Mucosa of descending colon (tissue), 3 donors: ENCODE measurements at regions not wholly inside any gene's neighbourhood (a gene's known extent, or its start where the extent isn't known, plus 50 kb on each side); places are given as distances from the start of the nearest gene placed in this dataset.
"Not testable (repeated sequence)": the region's sequence is repeated elsewhere in the genome, so short reads cannot be mapped to it uniquely, and the experiment has no call there.

Source experiments
- ATAC-seq: fragments of 200-7000 bp; cut with Tn5 transposase; one replicate; pipeline ENCODE4 v1.9.1; 2020; ENCODE audit warnings: mild to moderate bottlenecking, moderate library complexity
- DNase-seq, 3 donors: peaks; one replicate each; pipeline ENCODE4 v3.0.0-alpha.2; 2020
- H3K36me3 ChIP-seq: fragments of 200-600 bp; one replicate; pipeline ENCODE4 v1.8.0; 2021; ENCODE audit warnings: low read depth, mild to moderate bottlenecking
- H3K4me1 ChIP-seq: fragments of 200-600 bp; one replicate; pipeline ENCODE4 v1.8.0; 2021; ENCODE audit warnings: low read depth, mild to moderate bottlenecking
- H3K4me3 ChIP-seq: fragments of 200-600 bp; one replicate; pipeline ENCODE4 v1.8.0; 2021; ENCODE audit warnings: mild to moderate bottlenecking
- H3K9me3 ChIP-seq: fragments of 200-600 bp; one replicate; pipeline ENCODE4 v1.8.0; 2021; ENCODE audit warnings: mild to moderate bottlenecking
- intact Hi-C, 2 donors: fragments of 100-400 bp; cut with DNase I in 1 of 2; cut with micrococcal nuclease in 1 of 2; formaldehyde crosslinking; loops; one replicate each; pipeline versions ENCODE4 v1.11.0 to v1.11.1; 2022; cut with DNase I, micrococcal nuclease
- donor health status: DM: no; HTN: no; CAD: no; lungs with moderate emphysema.
- donor health status: DM: no; HTN: no; CAD: no.
- donor health status: DM: no; HTN: yes; CAD: no.

DNA sequence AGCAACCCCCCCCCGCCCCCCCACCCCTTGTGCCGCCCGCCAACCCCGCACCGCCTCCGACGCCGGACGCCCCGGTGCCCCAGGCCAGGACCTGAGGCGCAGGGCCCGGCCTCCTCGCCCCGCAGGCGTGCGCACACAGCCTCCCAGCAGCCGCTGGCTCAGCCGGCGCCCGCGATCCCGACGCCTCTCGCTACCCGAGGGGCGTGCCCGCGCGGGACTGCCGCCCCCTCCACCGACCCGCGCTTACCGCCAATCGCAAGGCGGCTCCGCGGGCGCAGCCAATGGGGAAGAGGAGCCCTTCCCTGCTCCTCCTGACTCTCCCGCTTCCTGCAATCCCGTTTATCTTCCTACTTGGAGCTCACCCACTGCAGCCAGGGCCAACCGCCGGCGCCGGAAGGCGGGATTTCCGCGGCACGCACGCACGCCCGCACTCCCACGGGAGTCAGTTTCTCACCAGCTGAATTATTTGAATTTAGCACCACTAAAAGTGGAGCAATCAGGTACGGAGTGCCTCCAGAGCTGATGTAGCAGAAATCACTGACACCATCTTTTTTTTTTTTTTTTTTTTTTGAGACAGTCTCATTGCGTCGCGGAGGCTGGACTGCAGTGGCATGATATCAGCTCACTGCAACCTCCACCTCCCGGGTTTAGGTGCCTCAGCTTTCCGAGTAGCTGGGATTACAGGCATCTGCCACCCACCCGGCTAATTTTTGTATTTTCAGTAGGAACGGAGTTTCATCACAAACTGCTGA is 65.0 kb upstream of the TP53TG3D start:
- H3K4me1 ChIP-seq, H3K4me3 ChIP-seq, H3K9me3 ChIP-seq, ATAC-seq, DNase-seq, intact Hi-C loops, H3K36me3 ChIP-seq: not testable (repeated sequence)

DNA sequence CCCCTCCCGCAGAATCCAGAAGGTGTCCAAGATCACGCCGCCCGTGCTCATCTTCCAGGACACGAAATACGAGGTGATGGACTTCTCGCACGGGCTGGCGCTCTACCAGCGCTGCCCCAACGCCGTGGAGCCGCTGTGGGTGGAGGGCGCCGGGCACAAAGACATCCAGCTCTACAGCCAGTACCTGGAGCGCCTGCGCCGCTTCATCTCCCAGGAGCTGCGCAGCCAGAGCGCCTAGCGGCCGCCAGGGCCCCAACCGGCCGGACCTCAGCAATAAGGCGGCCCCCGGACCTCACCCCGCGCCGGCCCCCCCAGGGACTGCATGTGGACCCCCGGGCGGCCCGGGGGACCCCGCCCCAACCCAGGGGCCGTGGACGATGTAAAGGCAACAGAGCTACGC is 50.5 kb upstream of the TP53TG3D start:
- DNase-seq, H3K4me1 ChIP-seq, H3K36me3 ChIP-seq, H3K9me3 ChIP-seq, ATAC-seq, H3K4me3 ChIP-seq, intact Hi-C loops: not testable (repeated sequence)
